Fibroblast of the aortic adventitia (primary cell): ENCODE measurements at regions not wholly inside any gene's neighbourhood (a gene's known extent, or its start where the extent isn't known, plus 50 kb on each side); places are given as distances from the start of the nearest gene placed in this dataset. TPM values are rescaled to one million over a fixed set of nuclear protein-coding genes. Genes with fewer than 3 reads are reported as not detected.
A peak's percentile ranks its signal among the peaks of the same experiment; 100 is the strongest.
"Not testable (repeated sequence)": the region's sequence is repeated elsewhere in the genome, so short reads cannot be mapped to it uniquely, and the experiment has no call there.

Experiments used
- DNase-seq: peaks from one replicate; pipeline ENCODE4 v3.0.0-alpha.2; 2010; ENCODE audit warnings: low read depth
- H3K4me3 ChIP-seq: 2 replicates; pipeline ENCODE4 v1.5.1; 2011; ENCODE audit warnings: low read depth, mild to moderate bottlenecking, control low read depth, low read length, moderate library complexity
- small RNA-seq: library from RNA; depleted of rRNA; stranded (forward); fragments of <200 nt; gene quantifications from one replicate; pipeline ENCODE3, GENCODE V24; 2012
- TF ChIP-seq, protein P1 (sequence below): IDR thresholded peaks from 2 replicates; pipeline ENCODE4 v1.5.1; 2011; ENCODE audit warnings: mild to moderate bottlenecking, low read length, control low read depth, inconsistent platforms; ENCODE audit not compliant: insufficient read depth

DNA sequence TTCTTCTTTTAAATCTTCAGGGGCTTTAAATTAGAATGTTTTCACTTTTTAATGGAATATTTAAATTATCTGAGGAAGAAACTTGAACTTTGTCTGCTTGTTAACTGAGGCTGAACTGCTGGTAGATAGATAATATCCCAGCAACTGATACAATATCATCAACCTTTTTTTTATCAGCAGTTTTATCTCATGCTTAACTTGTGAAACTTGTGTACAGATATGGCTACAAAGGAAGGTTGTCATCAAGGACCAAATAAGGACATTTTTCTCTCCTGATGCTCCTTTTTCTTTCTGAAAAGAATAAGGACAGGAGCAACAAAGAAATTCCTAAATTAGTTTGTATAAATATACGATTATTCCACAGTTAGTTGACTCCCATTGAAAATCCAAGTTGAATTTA is 66.4 kb upstream of the KBTBD8 start:
- no peak for DNase-seq
- no peak overlapping the region for H3K4me3 ChIP-seq
- TF ChIP-seq, protein P1, sequence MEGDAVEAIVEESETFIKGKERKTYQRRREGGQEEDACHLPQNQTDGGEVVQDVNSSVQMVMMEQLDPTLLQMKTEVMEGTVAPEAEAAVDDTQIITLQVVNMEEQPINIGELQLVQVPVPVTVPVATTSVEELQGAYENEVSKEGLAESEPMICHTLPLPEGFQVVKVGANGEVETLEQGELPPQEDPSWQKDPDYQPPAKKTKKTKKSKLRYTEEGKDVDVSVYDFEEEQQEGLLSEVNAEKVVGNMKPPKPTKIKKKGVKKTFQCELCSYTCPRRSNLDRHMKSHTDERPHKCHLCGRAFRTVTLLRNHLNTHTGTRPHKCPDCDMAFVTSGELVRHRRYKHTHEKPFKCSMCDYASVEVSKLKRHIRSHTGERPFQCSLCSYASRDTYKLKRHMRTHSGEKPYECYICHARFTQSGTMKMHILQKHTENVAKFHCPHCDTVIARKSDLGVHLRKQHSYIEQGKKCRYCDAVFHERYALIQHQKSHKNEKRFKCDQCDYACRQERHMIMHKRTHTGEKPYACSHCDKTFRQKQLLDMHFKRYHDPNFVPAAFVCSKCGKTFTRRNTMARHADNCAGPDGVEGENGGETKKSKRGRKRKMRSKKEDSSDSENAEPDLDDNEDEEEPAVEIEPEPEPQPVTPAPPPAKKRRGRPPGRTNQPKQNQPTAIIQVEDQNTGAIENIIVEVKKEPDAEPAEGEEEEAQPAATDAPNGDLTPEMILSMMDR, result no peak

GRCh38 chr3:66933233-66933632 is 64.9 kb upstream of the KBTBD8 start:
- TF ChIP-seq, protein P1, result no peak
- no peak for DNase-seq
- H3K4me3 ChIP-seq, result no peak overlapping the region

- no peak for DNase-seq
- H3K4me3 ChIP-seq, result no peak overlapping the region
- TF ChIP-seq, protein P1, result no peak
Measured at GRCh38 chr3:66934041-66934440, 64.1 kb upstream of the KBTBD8 start.

- H3K4me3 ChIP-seq, result no peak overlapping the region
- no peak for DNase-seq
- TF ChIP-seq, protein P1, result no peak
Measured at GRCh38 chr3:66934725-66935124, 63.4 kb upstream of the KBTBD8 start.

DNA sequence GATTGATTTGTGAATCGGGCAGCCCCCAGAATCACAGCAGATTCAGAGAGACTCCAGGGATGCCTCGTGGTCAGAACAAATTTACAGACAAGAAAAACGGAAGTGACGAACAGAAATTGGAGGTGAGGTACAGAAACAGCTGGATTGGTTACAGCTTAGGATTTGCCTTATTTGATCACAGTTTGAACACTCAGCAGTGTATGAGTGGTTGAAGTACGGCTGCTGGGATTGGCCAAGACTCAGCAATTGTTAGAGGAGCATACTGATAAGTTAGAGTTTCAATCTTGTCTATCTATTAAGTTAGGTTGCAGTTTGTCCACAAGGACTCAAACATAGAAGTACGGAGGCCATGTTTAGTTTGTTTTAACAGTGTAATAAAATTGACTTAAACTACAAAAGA is 61.1 kb upstream of the KBTBD8 start:
- peak; percentile 4 for DNase-seq
- H3K4me3 ChIP-seq, result not testable (repeated sequence)

GRCh38 chr3:66938338-66938963 is 59.7 kb upstream of the KBTBD8 start:
- no peak overlapping the region for H3K4me3 ChIP-seq
- TF ChIP-seq, protein P1, result peak; percentile 84
- peak; percentile 75 for DNase-seq

DNA sequence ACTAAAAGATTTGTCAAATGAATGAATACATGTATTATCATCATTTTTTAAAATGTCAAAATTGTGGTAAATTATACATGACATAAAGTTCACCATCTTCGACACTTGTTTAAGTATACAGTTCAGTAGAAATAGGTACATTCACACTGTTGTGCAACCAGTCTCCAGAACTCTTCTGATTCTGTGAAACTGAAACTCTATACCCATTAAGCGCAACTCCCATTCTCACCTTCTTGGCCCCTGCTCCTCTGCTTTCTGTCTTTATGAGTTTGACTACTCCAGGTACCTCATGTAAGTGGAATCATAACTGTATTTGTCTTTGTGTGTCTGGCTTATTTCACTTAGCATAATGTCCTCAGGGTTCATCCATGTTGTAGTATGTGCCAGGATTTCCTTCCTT is 50.1 kb upstream of the KBTBD8 start:
- TF ChIP-seq, protein P1, result no peak
- no peak overlapping the region for H3K4me3 ChIP-seq
- no peak for DNase-seq

Small RNA genes in the stretch of these regions (small RNA-seq; reads per million reads assigned to genes)
- not detected for gene RPL21P41
